C4-2B (cell line): ENCODE measurements at regions not wholly inside any gene's neighbourhood (a gene's known extent, or its start where the extent isn't known, plus 50 kb on each side); places are given as distances from the start of the nearest gene placed in this dataset.

Experiments
- H3K27ac ChIP-seq: fragments of 450-650 bp; 2 replicates; pipeline ENCODE4 v1.5.1; 2017
- CTCF ChIP-seq: fragments of 450-650 bp; conservative IDR thresholded peaks from 2 replicates; pipeline ENCODE4 v1.5.1; 2017; ENCODE audit warnings: mild to moderate bottlenecking
- ZFX ChIP-seq: fragments of 450-650 bp; IDR thresholded peaks from 2 replicates; pipeline ENCODE4 v1.6.1; 2017

GRCh38 chr4:148589182-148589581 lies 147.0 kb upstream of the NR3C2 start:
- no peak for TF ChIP-seq CTCF
- no peak for TF ChIP-seq ZFX
- H3K27ac ChIP-seq, result no peak overlapping the region

- no peak overlapping the region for H3K27ac ChIP-seq
- TF ChIP-seq ZFX (no peak), CTCF (no peak)
These were observed 133.4 kb upstream of the NR3C2 start for GRCh38 chr4:148575577-148575976.

- TF ChIP-seq CTCF (no peak), ZFX (no peak)
These were observed 132.7 kb upstream of the NR3C2 start for GRCh38 chr4:148574911-148575310.

GRCh38 chr4:148574502-148574901 lies 132.3 kb upstream of the NR3C2 start:
- no peak for TF ChIP-seq CTCF
- no peak for TF ChIP-seq ZFX
- H3K27ac ChIP-seq, result no peak overlapping the region

More at GRCh38 chr4:148574911-148575310, 132.7 kb upstream of the NR3C2 start:
- H3K27ac ChIP-seq, result no peak overlapping the region

GRCh38 chr4:148574066-148574465 lies 131.9 kb upstream of the NR3C2 start:
- no peak overlapping the region for H3K27ac ChIP-seq
- TF ChIP-seq CTCF, result no peak
- no peak for TF ChIP-seq ZFX

GRCh38 chr4:148573296-148573695 lies 131.1 kb upstream of the NR3C2 start:
- TF ChIP-seq ZFX (no peak), CTCF (no peak)
- no peak overlapping the region for H3K27ac ChIP-seq

GRCh38 chr4:148565801-148566200 lies 123.6 kb upstream of the NR3C2 start:
- TF ChIP-seq ZFX, result no peak
- no peak overlapping the region for H3K27ac ChIP-seq

GRCh38 chr4:148563684-148564083 lies 121.5 kb upstream of the NR3C2 start:
- TF ChIP-seq ZFX (no peak), CTCF (no peak)
- H3K27ac ChIP-seq, result no peak overlapping the region
